ENCODE measurements at regions not wholly inside any gene's neighbourhood (a gene's known extent, or its start where the extent isn't known, plus 50 kb on each side); places are given as distances from the start of the nearest gene placed in this dataset.

- TF ChIP-seq CTCF (IDR thresholded peaks at IDR 0.05) = no peak
- TF ChIP-seq POLR2A (IDR thresholded peaks at IDR 0.05) = no peak
These were observed 251.9 kb upstream of the ZNF32 start for GRCh38 chr10:43900571-43900970.
